ENCODE measurements at regions not wholly inside any gene's neighbourhood (a gene's known extent, or its start where the extent isn't known, plus 50 kb on each side); places are given as distances from the start of the nearest gene placed in this dataset.

DNA sequence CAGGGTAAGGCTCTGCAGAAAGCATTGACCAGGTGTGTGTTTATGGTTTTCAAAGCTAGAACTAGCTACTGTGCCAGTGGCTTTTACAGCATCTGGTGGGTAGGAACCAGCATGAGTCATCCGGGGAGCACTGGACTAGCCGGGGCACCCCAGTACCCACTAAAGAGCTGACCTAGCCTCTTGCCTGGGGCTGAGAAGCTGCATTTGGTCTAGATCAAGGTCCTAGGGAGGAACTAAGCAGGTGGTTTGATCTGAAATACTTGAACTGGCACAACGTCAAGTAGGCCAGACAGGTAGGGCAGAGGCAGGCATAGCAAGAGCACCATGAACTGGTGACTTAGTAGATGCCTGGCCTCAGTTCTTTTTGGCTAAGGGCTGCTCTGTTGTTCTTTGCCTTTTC is 109.8 kb upstream of the PTPRK start:
- no peak overlapping the region for H2AK5ac ChIP-seq (ENCODE audit: low read depth, low read length)
- intact Hi-C loops (cut with micrococcal nuclease), result no loop called here

More for the DNA sequence above, 109.8 kb upstream of the PTPRK start:
- H4K5ac ChIP-seq (ENCODE audit: low read depth, low read length), result no peak overlapping the region
- H3K4me1 ChIP-seq (ENCODE audit: control insufficient read depth, insufficient read depth, low read length), result no peaks in the 10 kb centered on the region
- H3K9ac ChIP-seq (ENCODE audit: low read depth, low read length), result no peak overlapping the region
- no peaks in the 10 kb centered on the region for H3K27me3 ChIP-seq (ENCODE audit: control insufficient read depth, insufficient read depth, low read length)
- in situ Hi-C loops (cut with MboI; ENCODE audit: low sequenced_read_pairs) (no loop called here), dilution Hi-C loops (cut with HindIII; ENCODE audit: low sequenced_read_pairs, unreplicated experiment) (no loop called here)
- H3K14ac ChIP-seq (replicated peaks; ENCODE audit: low read depth, low read length), result no peak overlapping the region
- H4K91ac ChIP-seq (ENCODE audit: insufficient read depth, low read depth, low read length), result no peak overlapping the region
- H2BK15ac ChIP-seq (ENCODE audit: low read depth, low read length), result no peak overlapping the region
- H3K4ac ChIP-seq (ENCODE audit: low read depth, low read length), result no peak overlapping the region
- H2BK5ac ChIP-seq (ENCODE audit: low read depth, low read length, poor library complexity, severe bottlenecking), result no peak overlapping the region
- no peak overlapping the region for H4K8ac ChIP-seq (ENCODE audit: low read depth in 2 of 2, low read length in 2 of 2)
- no peak for ATAC-seq (ENCODE audit: low read depth)
- no CpG with 5 or more reads among the region's 3 CpGs for WGBS, 2 experiments (ENCODE audit: extremely low coverage in 2 of 2, insufficient read length in 1 of 2)
- H3K36me3 ChIP-seq (ENCODE audit: control insufficient read depth, insufficient read depth, low read length), result no peaks in the 10 kb centered on the region
- H2BK20ac ChIP-seq (ENCODE audit: low read depth, low read length), result no peak overlapping the region
- no peaks in the 10 kb centered on the region for H3K9me3 ChIP-seq (ENCODE audit: control insufficient read depth, insufficient read depth, low read length)
- no peaks in the 10 kb centered on the region for H3K9me1 ChIP-seq (ENCODE audit: insufficient read depth, low read length)
- BruUV-seq (replicated peaks), result no TSS peak
- H4K20me1 ChIP-seq (ENCODE audit: insufficient read depth, low read length), result no peaks in the 10 kb centered on the region
- no peak overlapping the region for H3K27ac ChIP-seq (ENCODE audit: insufficient read depth, low read length)
- H3K23ac ChIP-seq (ENCODE audit: low read depth, low read length), result no peak overlapping the region
- CTCF ChIA-PET, result interaction anchor here (1.0 kb wide), 1 partner anchor 28 kb away, joined by 3 read pairs; no protein-coding TSS in a partner anchor
- no peak for DNase-seq
- POLR2A ChIA-PET (ENCODE audit: unreplicated experiment), result no interaction called here
- H2AK9ac ChIP-seq (replicated peaks; ENCODE audit: low read depth, low read length, poor library complexity), result no peak overlapping the region
- no peak for TF ChIP-seq SMC3 (IDR thresholded peaks at IDR 0.05; ENCODE audit: low read depth, low read length)
- no peak for TF ChIP-seq NFE2L2 (IDR thresholded peaks at IDR 0.05; ENCODE audit: low read depth, low read length)
- TF ChIP-seq, protein P1, sequence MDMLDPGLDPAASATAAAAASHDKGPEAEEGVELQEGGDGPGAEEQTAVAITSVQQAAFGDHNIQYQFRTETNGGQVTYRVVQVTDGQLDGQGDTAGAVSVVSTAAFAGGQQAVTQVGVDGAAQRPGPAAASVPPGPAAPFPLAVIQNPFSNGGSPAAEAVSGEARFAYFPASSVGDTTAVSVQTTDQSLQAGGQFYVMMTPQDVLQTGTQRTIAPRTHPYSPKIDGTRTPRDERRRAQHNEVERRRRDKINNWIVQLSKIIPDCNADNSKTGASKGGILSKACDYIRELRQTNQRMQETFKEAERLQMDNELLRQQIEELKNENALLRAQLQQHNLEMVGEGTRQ (IDR thresholded peaks at IDR 0.05; ENCODE audit: low read depth, low read length), result no peak
- no peak for TF ChIP-seq CEBPB (IDR thresholded peaks at IDR 0.05; ENCODE audit: low read depth, low read length)
- no peak for TF ChIP-seq FOS (IDR thresholded peaks at IDR 0.05; ENCODE audit: low read depth, low read length)
- no peak overlapping the region for H2AFZ ChIP-seq (replicated peaks; ENCODE audit: low read length, poor library complexity)
- no peak overlapping the region for H3K56ac ChIP-seq (ENCODE audit: extremely low read depth, insufficient read depth, low read length)
- H3K4me3 ChIP-seq (ENCODE audit: insufficient read depth, low read depth, low read length), result no peak overlapping the region
- no peak overlapping the region for H3K18ac ChIP-seq (ENCODE audit: low read depth, low read length)
- no peaks in the 10 kb centered on the region for H3K79me1 ChIP-seq (ENCODE audit: low read depth in 1 of 2, low read length in 2 of 2)
- H3K4me2 ChIP-seq (ENCODE audit: low read depth, low read length), result no peak overlapping the region
- H2BK120ac ChIP-seq (ENCODE audit: low read depth, low read length), result no peak overlapping the region
